Endodermal cell (in vitro differentiated cells): ENCODE measurements at regions not wholly inside any gene's neighbourhood (a gene's known extent, or its start where the extent isn't known, plus 50 kb on each side); places are given as distances from the start of the nearest gene placed in this dataset.

Experiments
- DNase-seq: peaks from one replicate; pipeline ENCODE4 v3.0.0-alpha.2; 2017
- H3K27ac ChIP-seq: 2 replicates; pipeline ENCODE4 v1.5.1; 2013; ENCODE audit warnings: mild to moderate bottlenecking, low read depth, low read length, moderate library complexity
- H3K27me3 ChIP-seq: 2 replicates; pipeline ENCODE4 v1.6.1; 2013; ENCODE audit warnings: mild to moderate bottlenecking, low read length, moderate library complexity; ENCODE audit not compliant: insufficient read depth, control insufficient read depth, poor library complexity, severe bottlenecking
- H3K36me3 ChIP-seq: 2 replicates; pipeline ENCODE4 v1.7.0; 2013; ENCODE audit warnings: mild to moderate bottlenecking, low read length, moderate library complexity; ENCODE audit not compliant: control insufficient read depth, insufficient read depth
- H3K4me1 ChIP-seq: one replicate; pipeline ENCODE4 v1.7.0; 2013; ENCODE audit warnings: low read length; ENCODE audit not compliant: control insufficient read depth, insufficient read depth
- H3K4me3 ChIP-seq: 2 replicates; pipeline ENCODE4 v1.5.1; 2013; ENCODE audit warnings: mild to moderate bottlenecking, low read length, moderate library complexity
- H3K9ac ChIP-seq: 2 replicates; pipeline ENCODE4 v1.6.1; 2013; ENCODE audit warnings: mild to moderate bottlenecking, low read length, moderate library complexity; ENCODE audit not compliant: poor library complexity, severe bottlenecking; ENCODE audit errors: extremely low read depth
- H3K9me3 ChIP-seq: 2 replicates; pipeline ENCODE4 v1.6.1; 2013; ENCODE audit warnings: mild to moderate bottlenecking, low read length, moderate library complexity; ENCODE audit not compliant: control insufficient read depth
- H3K27ac Mint-ChIP-seq: 2 replicates; pipeline ENCODE4 v1.8.0; 2020; ENCODE audit warnings: mixed read lengths
- H3K27me3 Mint-ChIP-seq: 2 replicates; pipeline ENCODE4 v1.8.0; 2021; ENCODE audit warnings: mild to moderate bottlenecking, mixed read lengths; ENCODE audit not compliant: insufficient read depth
- H3K36me3 Mint-ChIP-seq: 2 replicates; pipeline ENCODE4 v1.8.0; 2020; ENCODE audit warnings: low read depth, mixed read lengths
- H3K4me1 Mint-ChIP-seq: 2 replicates; pipeline ENCODE4 v1.8.0; 2020; ENCODE audit warnings: mixed read lengths
- H3K4me3 Mint-ChIP-seq: 2 replicates; pipeline ENCODE4 v1.8.0; 2020; ENCODE audit warnings: mild to moderate bottlenecking, moderate library complexity, mixed read lengths
- H3K9me3 Mint-ChIP-seq: 2 replicates; pipeline ENCODE4 v1.8.0; 2020; ENCODE audit warnings: mild to moderate bottlenecking, mixed read lengths
- WGBS, 2 experiments: methylation state at CpG; one replicate each; pipeline versions ENCODE4 v1.1.5 to v1.1.7; 2013; ENCODE audit warnings: missing lambda C conversion rate in 2 of 2, mixed read lengths in 1 of 2; ENCODE audit not compliant: insufficient coverage in 1 of 2, insufficient read length in 1 of 2; 5-methylcytosine and 5-hydroxymethylcytosine counted together
- TF ChIP-seq, protein P1 (sequence below): fragments of 200-600 bp; sonication (generic); conservative IDR thresholded peaks from 2 replicates; pipeline ENCODE4 v1.5.0; 2021; ENCODE audit warnings: antibody characterized with exemption, mild to moderate bottlenecking

- TF ChIP-seq, protein P1, sequence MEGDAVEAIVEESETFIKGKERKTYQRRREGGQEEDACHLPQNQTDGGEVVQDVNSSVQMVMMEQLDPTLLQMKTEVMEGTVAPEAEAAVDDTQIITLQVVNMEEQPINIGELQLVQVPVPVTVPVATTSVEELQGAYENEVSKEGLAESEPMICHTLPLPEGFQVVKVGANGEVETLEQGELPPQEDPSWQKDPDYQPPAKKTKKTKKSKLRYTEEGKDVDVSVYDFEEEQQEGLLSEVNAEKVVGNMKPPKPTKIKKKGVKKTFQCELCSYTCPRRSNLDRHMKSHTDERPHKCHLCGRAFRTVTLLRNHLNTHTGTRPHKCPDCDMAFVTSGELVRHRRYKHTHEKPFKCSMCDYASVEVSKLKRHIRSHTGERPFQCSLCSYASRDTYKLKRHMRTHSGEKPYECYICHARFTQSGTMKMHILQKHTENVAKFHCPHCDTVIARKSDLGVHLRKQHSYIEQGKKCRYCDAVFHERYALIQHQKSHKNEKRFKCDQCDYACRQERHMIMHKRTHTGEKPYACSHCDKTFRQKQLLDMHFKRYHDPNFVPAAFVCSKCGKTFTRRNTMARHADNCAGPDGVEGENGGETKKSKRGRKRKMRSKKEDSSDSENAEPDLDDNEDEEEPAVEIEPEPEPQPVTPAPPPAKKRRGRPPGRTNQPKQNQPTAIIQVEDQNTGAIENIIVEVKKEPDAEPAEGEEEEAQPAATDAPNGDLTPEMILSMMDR: no peak
- Histone ChIP-seq H3K4me3 (no peak overlapping the region), H3K27ac (no peak overlapping the region), H3K4me1 (no peaks in the 10 kb centered on the region), H3K36me3 (no peaks in the 10 kb centered on the region), H3K27me3 (no peaks in the 10 kb centered on the region), H3K9me3 (no peaks in the 10 kb centered on the region), H3K9ac (no peak overlapping the region)
- no peak overlapping the region for H3K27ac Mint-ChIP-seq
- H3K9me3 Mint-ChIP-seq: no peaks in the 10 kb centered on the region
- DNase-seq: no peak
- H3K27me3 Mint-ChIP-seq: no peaks in the 10 kb centered on the region
- H3K36me3 Mint-ChIP-seq: no peaks in the 10 kb centered on the region
- 86 to 93% methylated on average over 8 to 10 of the region's 10 CpGs for WGBS, 2 experiments
- H3K4me1 Mint-ChIP-seq: no peaks in the 10 kb centered on the region
- H3K4me3 Mint-ChIP-seq: no peak overlapping the region
These were observed 210.7 kb downstream of the URI1 start for GRCh38 chr19:30152510-30153291.

DNA sequence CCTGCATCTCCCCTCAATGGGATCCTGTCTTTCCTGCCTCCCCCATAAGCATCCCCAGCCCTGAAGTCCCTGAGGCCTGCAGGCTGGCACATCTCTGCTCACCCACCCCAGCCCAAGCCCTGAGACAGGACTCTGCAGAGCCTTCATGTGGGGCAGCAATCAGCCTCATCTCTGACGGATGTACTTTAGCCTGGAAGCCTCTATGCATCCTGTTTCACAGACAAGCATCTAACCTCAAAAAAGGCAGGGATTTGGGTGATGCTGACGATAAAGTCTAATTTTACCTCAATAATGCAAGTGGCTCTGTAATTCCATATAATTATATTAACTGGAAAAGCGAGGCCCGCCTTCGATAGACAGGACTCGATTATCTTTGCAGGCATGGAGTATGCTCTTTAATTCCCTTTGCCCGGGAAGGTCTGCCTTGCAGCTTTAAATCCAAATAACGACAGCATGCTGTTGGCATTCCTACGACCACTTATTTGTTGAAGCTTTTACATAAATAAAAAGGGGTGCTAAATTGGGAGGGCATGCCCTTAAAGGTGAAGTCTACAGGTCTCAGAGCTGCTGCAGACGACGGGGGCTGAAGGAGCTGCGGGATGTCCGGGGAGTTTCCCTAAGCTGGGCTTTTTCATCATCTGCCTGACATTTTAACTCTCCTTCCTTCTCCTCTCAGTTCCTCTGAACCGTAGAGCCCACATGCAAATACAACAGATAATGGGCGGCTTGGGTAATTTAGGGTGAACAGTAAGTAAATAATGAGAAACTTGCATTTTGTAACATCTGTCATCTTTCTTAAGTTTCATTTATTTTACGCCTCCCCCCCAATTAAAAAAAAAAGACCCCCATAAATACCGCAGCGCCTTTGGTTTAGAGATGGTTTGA is 211.5 kb downstream of the URI1 start:
- WGBS, 2 experiments: 73 to 85% methylated on average over 7 to 15 of the region's 18 CpGs
- no peak overlapping the region for H3K4me3 ChIP-seq
- Mint-ChIP-seq H3K36me3 (no peaks in the 10 kb centered on the region), H3K9me3 (no peaks in the 10 kb centered on the region), H3K4me3 (no peak overlapping the region), H3K27ac (no peak overlapping the region), H3K27me3 (no peaks in the 10 kb centered on the region), H3K4me1 (no peaks in the 10 kb centered on the region)
- no peak for DNase-seq
- no peaks in the 10 kb centered on the region for H3K36me3 ChIP-seq
- H3K9me3 ChIP-seq: no peaks in the 10 kb centered on the region
- H3K27ac ChIP-seq: no peak overlapping the region
- TF ChIP-seq, protein P1: no peak
- H3K4me1 ChIP-seq: no peaks in the 10 kb centered on the region
- no peak overlapping the region for H3K9ac ChIP-seq
- no peaks in the 10 kb centered on the region for H3K27me3 ChIP-seq

DNA sequence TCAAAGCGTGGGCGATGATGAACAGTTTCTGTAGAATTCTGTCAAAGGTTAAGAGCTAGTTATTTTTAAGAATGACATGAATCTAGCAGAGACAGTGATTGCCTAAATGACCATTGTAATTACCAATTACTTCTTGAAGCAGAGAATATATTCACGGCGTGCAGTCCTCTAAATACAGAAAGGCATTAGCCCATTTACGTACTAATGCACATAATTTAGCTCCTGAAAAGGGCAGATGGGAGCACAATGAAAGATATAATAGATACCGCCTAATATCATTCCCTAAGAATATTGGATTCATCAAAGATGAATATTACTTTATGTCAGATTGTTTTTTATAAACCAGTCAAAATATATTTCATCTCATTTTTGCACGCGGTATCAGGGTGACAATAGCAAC is 212.4 kb downstream of the URI1 start:
- H3K27ac ChIP-seq: no peak overlapping the region
- H3K27ac Mint-ChIP-seq: no peak overlapping the region
- no peaks in the 10 kb centered on the region for H3K4me1 Mint-ChIP-seq
- no peaks in the 10 kb centered on the region for H3K9me3 ChIP-seq
- no peaks in the 10 kb centered on the region for H3K4me1 ChIP-seq
- H3K4me3 Mint-ChIP-seq: no peak overlapping the region
- H3K9me3 Mint-ChIP-seq: no peaks in the 10 kb centered on the region
- H3K27me3 ChIP-seq: no peaks in the 10 kb centered on the region
- TF ChIP-seq, protein P1: no peak
- H3K27me3 Mint-ChIP-seq: no peaks in the 10 kb centered on the region
- DNase-seq: no peak
- H3K36me3 ChIP-seq: no peaks in the 10 kb centered on the region
- H3K4me3 ChIP-seq: no peak overlapping the region
- H3K9ac ChIP-seq: no peak overlapping the region
- 93 to 100% methylated on average over 2 to 7 of the region's 8 CpGs for WGBS, 2 experiments
- H3K36me3 Mint-ChIP-seq: no peaks in the 10 kb centered on the region
